Fibroblast of pulmonary artery (primary cell): ENCODE measurements at regions not wholly inside any gene's neighbourhood (a gene's known extent, or its start where the extent isn't known, plus 50 kb on each side); places are given as distances from the start of the nearest gene placed in this dataset.

Experiments used
- DNase-seq: peaks from one replicate; pipeline ENCODE4 v3.0.0-alpha.2; 2010; ENCODE audit warnings: low read depth
- H3K4me3 ChIP-seq: replicated peaks from 2 replicates; pipeline ENCODE4 v1.5.1; 2011; ENCODE audit warnings: low read depth, mild to moderate bottlenecking, control low read depth, low read length, moderate library complexity
- TF ChIP-seq, protein P1 (sequence below): IDR thresholded peaks from 2 replicates; pipeline ENCODE4 v1.5.1; 2011; ENCODE audit warnings: mild to moderate bottlenecking, control low read depth, low read length, inconsistent platforms; ENCODE audit errors: missing control alignments

GRCh38 chr5:155850370-155850769 is 476.6 kb upstream of the SGCD start:
- TF ChIP-seq, protein P1, sequence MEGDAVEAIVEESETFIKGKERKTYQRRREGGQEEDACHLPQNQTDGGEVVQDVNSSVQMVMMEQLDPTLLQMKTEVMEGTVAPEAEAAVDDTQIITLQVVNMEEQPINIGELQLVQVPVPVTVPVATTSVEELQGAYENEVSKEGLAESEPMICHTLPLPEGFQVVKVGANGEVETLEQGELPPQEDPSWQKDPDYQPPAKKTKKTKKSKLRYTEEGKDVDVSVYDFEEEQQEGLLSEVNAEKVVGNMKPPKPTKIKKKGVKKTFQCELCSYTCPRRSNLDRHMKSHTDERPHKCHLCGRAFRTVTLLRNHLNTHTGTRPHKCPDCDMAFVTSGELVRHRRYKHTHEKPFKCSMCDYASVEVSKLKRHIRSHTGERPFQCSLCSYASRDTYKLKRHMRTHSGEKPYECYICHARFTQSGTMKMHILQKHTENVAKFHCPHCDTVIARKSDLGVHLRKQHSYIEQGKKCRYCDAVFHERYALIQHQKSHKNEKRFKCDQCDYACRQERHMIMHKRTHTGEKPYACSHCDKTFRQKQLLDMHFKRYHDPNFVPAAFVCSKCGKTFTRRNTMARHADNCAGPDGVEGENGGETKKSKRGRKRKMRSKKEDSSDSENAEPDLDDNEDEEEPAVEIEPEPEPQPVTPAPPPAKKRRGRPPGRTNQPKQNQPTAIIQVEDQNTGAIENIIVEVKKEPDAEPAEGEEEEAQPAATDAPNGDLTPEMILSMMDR: no peak
- H3K4me3 ChIP-seq: no peak overlapping the region
- DNase-seq: no peak

GRCh38 chr5:155866971-155867370 is 460.0 kb upstream of the SGCD start:
- no peak for DNase-seq
- TF ChIP-seq, protein P1: no peak
- H3K4me3 ChIP-seq: no peak overlapping the region

GRCh38 chr5:155867522-155868088 is 459.4 kb upstream of the SGCD start:
- no peak overlapping the region for H3K4me3 ChIP-seq
- no peak for DNase-seq
- TF ChIP-seq, protein P1: no peak

DNA sequence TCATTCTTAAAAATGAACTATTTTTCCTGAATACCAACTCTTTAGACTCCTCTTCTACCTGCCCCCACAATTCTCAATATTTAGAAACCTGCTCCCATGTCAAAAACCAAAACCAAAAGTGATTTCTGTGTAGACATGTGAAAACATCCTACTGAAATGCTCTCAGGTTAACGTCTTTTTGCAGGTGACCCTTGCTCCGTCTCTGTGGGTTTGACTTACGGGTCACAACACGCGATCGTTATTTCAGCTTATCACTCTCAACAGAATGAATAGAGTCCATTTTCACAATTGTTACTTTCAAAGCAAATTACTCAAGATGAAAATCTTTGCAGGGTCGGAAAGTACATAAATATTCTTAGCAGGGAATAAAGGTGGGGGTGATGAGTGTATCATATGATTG is 456.3 kb upstream of the SGCD start:
- no peak overlapping the region for H3K4me3 ChIP-seq
- no peak for DNase-seq
- TF ChIP-seq, protein P1: no peak

DNA sequence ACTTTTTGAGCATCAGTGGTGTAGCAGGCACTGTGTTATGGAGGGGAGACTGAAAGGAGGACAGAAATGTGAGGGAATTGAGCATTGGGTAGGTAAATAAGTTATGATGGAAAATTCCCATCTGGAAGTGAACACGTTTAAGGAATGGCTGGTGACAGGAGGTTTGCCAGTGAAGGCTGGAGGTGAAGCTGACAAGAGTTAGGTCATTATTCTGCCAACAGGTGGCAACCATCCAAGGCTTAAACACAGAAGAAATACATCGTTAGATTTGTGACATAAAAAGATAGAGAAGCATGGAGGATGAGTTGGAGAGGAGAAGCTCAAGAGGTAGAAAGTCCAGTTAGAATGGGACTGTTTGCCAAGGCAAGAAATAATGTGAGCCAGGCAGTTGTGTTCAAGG is 455.3 kb upstream of the SGCD start:
- no peak overlapping the region for H3K4me3 ChIP-seq
- TF ChIP-seq, protein P1: no peak
- DNase-seq: no peak

DNA sequence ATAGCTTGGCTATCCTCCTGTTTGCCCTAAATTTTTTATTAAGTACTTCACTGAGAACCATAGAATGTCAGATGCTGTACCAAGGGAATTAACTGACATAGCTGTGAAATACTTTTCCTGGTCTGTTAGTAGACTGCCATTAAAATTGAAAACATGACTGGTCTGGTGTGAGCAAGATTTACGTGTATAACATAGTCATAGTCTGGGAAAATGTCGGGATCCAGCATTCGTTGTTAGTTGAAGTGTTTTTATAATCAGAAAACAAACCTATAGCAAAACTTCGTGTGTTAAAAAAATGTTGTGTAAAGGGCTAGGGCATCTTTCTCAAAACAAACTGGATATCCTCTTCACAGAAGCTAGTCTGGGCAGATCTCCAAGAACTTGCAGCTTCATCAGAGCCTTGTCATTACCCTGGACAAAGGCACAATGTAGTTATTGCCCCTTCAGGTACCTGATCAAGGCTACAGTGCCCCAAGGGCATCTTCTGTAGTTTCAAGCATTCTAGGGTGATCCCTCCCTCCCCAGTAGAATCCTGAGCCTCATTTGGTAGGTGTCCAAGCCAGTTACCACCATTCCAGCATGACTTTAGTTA is 454.2 kb upstream of the SGCD start:
- DNase-seq: no peak
- H3K4me3 ChIP-seq: no peak overlapping the region
- TF ChIP-seq, protein P1: no peak

DNA sequence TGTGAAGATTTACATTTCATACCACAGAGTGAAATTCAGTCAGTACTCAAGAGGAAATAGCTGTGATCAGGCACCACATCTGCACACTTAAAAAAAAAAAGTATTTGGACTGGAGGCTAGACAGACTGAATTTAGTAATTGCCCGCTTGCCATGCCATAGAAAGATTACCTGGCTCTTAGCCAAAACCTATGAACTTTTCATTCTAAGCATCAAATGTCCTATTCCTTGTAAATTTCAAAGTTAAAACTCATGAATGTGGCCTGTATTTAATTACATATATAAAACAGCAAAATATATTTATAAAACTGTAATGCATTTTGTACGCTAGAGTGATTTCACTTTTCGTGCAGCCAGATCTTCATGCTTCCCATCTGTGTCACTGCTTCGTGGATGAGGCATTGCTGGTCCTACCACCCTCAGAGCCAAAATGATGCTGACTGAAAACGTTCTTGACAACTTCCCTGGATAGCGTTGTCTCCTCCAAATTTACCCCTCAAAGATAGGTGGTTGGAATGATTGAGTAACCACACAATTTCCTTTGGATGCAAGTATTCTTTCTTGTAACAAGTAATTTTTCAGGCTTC is 447.9 kb upstream of the SGCD start:
- TF ChIP-seq, protein P1: no peak
- H3K4me3 ChIP-seq: no peak overlapping the region
- no peak for DNase-seq
